GM18951 (cell line): ENCODE measurements at regions not wholly inside any gene's neighbourhood (a gene's known extent, or its start where the extent isn't known, plus 50 kb on each side); places are given as distances from the start of the nearest gene placed in this dataset.

ENCODE experiments used
- POLR2A ChIP-seq: IDR thresholded peaks from 4 replicates; pipeline ENCODE4 v1.6.1; 2011; ENCODE audit warnings: mild to moderate bottlenecking; ENCODE audit not compliant: insufficient read length, insufficient read depth; ENCODE audit errors: extremely low read depth
- in situ Hi-C: fragments of 300-500 bp; cut with MboI; formaldehyde crosslinking; loops from one replicate; pipeline ENCODE4 v1.12.0; 2022; ENCODE audit warnings: low sequenced_read_pairs, mixed read lengths, inconsistent platforms; ENCODE audit not compliant: unreplicated experiment

DNA sequence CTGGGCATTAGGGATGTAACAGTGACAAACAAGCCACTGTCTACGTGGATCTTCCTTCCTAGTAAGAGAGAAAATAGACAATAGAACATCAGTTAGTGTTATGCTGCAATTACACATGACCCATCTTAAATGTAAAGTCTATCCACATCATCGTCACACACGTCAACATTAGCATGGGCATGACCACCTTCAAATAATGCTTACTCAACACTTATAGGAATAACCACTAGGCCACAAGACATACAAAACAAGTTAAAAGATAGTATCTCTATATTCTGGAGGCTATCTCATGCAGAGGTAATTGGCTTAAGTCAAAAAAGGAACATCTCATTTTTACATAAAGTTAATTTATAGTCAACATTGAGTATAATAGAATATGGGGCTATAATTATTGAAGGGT, 156.5 kb downstream of the MOXD1 start:
- in situ Hi-C loops: no loop called here
- TF ChIP-seq POLR2A: no peak

DNA sequence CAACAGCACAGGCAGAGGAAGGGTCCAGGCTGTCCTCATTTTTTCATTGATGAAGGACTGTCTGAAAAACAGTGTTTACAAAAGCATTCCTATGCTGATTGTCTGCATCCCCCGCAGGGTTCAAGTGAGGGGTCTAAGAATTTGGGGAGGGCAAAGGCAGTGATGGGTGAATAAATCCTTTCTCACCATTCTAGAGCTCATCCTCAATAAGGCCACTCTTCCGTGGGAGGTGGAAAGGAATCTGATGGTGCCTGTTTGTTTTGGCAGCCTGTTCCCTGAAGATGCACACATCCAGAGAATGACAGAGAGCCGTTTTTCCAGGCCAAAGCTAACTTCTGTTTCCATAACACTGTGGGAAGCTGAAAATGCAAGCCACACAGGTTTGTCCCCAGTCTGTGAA, 164.5 kb downstream of the MOXD1 start:
- TF ChIP-seq POLR2A: no peak
- in situ Hi-C loops: no loop called here

DNA sequence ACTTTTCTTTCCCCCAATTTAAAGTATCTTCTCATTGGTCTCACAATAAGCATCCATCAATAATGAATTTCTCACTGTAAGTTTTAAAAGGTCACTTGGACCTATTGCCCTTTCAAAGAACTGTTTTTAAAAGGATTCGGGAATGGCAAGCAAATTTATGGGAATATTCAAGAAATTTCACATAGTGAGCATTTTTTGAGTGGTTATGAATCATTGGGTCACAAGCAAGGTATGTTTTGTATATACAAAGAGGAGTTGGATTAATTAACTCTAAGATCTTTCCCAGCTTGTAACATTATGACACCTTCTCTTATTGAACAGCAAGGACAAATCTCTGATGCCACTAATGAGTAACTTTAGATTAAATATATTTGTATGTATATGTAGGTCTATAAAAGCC, 165.0 kb downstream of the MOXD1 start:
- no peak for TF ChIP-seq POLR2A
- in situ Hi-C loops: no loop called here

DNA sequence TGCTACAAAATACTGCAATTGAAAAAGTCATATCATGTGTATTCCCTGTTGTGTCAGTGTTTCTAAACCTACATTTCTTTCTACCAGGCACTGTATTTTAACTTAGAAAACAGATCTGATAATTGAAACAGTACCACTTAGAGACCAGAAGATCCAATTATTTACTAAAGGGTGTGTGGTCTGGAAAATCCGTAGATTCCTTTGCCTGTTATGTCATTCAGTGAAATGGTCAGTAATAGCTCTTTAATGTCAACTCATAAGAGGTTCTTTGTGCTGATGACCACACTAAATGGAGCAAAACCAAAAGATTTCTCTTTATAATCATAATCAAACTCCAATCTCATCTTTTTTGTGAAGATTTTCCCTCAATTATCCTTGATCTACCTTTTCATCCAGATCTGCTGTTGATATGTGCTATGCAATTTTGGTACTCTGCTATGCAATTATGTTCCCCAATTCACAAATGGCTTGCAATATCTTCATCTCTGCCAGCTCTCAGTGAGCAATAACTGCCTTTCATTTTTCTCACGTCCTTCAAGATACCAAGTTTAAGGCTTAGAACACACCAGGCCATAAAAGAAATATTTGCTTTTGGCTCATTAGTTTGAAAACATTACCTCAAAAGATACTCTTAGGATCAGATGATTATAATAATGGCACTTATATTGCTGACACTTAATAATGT, 165.5 kb downstream of the MOXD1 start:
- no peak for TF ChIP-seq POLR2A
- in situ Hi-C loops: no loop called here

DNA sequence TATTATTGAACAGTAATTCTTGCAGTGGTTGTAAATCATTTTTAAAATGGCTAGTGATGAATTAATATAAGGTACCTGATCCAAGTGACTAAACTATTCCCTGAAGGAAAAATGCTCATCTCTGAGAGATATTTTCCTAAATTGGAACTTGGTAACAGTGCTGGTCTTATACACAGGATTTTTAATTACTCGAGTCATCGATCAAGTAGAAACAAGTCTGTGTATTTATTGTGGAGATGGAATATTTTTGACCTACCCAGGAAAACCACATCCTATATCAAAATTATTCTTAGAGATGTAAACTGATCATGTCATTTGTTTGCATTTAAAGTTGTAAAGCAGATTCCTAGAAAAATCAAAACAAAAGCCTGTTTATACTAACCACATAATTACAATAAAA, 166.9 kb downstream of the MOXD1 start:
- in situ Hi-C loops: no loop called here
- TF ChIP-seq POLR2A: no peak

DNA sequence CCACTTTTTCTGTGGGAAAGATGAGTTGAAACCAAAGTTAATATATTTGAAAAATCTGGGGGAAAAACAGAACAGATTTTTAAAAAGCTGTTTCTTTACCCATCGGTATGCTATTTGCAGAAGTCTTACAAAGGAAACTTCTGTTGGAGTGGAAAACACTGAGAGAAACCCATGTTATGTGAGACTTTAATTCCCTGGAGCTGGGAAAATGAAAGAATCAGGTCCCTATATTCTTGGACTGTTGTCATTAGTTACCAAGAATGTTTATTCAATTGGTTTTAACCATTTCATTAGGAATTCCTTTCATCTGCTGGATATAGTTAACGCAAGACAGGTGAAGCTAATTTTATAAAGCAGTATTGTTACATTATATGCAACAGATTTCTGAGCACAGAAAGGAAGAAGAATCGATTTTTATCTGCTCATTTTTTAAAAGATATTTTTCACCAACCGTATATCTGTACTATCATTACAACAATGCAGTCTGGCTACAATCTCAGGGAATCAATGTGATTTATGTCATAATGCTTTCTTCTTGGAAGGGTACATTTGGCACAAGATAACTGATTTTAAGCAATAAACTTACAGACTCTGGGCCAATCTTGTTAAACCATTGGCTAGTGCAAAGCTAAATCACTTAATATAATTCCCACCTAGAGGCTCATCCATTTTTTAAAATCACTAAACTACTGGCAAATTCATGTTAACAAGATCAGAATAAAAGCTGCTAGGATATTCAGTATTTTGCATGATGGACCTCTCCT, 170.0 kb downstream of the MOXD1 start:
- in situ Hi-C loops: no loop called here
- no peak for TF ChIP-seq POLR2A

DNA sequence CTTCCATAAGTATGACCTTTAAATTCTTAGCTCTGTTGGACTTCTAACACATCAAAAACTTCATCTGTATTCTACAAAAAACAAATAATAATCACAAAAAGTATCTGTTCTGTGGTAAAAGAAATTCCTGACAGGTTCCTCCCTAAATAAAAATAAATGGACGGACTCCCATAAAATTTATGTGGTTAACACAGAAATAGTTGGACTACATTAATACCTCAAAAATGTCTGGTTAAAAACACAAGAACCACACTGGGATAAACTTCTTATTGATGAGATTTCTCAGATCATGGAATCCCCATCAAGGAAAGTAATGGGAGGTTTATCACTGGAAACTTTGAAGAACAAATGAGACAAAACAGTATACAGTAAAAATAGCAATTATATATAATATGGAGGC, 172.4 kb downstream of the MOXD1 start:
- TF ChIP-seq POLR2A: no peak
- in situ Hi-C loops: no loop called here

DNA sequence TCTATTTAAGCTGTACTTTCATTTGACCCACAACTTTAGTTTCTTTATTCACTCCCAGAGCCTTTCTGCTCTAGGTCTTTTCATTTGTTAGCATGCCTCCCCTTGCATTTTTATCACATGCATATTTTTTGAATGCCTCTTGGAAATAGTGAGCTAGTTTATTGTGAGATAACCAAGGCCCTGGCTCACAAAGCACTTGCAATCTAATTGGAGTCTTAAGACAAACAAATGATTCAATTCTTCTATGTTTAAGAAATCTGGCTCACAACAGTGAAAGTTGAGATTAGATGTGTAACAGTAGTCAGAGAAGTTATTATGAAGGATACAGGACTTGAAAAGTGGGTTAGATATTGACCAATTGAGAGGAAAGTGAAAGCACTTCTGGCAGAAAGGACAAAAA, 173.4 kb downstream of the MOXD1 start:
- no peak for TF ChIP-seq POLR2A
- in situ Hi-C loops: no loop called here

DNA sequence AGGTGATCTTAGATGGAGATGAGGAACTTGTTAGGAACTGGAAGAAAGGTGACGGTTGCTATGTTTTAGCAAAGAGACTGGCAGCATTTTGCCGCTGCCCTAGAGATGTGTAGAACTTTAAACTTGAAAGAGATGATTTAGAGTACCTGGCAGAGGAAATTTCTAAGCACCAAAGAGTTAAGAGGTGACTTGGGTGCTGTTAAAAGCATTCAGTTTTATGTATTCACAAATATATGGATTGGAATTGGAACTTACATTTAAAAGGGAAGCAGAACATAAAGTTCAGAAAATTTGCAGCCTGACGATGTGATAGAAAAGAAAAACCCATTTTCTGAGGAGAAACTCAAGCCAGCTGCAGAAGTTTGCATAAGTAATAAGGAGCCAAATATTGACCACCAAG, 176.3 kb downstream of the MOXD1 start:
- in situ Hi-C loops: loop anchor here (25.0 kb wide), 1 partner anchor 313 kb away; no protein-coding TSS in a partner anchor
- TF ChIP-seq POLR2A: no peak

DNA sequence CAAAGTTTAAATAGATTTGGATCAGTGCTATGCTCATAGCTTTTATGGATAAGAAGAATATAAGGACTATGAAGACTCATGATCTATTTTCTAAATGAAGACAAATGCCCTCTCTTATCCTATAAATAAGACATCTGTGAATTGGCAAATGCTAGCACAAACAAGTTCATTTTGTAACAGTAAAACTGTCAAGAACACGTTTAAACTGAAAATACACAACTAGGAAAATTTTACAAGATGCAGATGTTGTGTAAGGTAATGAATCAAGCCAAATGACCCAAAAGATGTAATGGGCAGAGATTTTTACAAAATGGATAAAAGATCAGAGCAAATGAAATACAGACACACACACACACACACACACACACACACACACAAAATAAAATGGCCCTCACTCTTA, 180.5 kb downstream of the MOXD1 start:
- in situ Hi-C loops: loop anchor here (25.0 kb wide), 1 partner anchor 308 kb away; no protein-coding TSS in a partner anchor
- no peak for TF ChIP-seq POLR2A

DNA sequence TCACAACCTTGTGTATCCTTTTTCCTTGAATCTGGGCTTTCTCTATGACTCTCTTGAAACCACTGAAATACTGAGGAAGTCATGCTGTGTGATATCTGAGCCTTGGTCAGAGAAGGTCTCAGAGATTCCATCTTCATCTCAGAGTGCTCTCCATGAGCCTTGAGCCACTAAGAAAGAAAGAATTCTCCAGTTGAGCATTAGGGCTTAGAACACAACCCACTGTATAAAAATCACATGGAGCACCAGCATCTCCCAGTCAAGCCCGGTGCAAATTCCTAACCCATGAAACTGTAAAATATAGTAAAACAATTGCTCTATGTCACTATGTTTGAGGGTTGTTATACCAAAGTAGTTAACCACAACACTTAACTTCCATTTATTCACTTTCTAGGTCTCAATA, 181.4 kb downstream of the MOXD1 start:
- in situ Hi-C loops: loop anchor here (25.0 kb wide), 1 partner anchor 308 kb away; no protein-coding TSS in a partner anchor
- TF ChIP-seq POLR2A: no peak

DNA sequence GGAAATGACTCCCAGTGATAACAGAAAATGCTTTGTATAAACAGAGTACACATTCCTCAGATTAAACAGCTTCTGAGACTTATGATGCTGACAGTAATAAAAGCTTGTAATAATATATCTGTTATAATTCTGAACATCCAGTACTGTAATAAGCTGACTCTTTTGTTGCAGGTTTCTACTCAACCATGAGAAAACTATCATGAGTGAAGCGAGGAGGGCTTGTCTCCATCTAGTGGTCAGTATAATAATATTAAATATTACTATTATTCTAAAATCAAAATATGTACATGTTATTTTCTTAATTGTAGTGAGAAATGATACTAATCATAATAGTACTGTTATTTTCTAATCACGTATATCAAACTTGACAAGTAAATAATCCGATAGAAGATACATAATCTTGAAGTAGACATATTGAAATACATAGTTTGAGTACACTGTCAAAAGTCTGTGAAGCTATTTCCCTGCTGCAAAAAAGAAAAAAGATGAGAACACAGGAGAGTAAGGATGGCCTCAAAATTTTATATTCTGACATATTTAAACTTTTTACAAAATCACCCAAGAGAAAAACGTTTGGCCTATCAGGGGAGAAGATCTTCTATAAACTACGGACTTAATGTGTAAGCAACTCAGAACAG, 183.1 kb downstream of the MOXD1 start:
- in situ Hi-C loops: loop anchor here (25.0 kb wide), 1 partner anchor 306 kb away; no protein-coding TSS in a partner anchor
- no peak for TF ChIP-seq POLR2A

DNA sequence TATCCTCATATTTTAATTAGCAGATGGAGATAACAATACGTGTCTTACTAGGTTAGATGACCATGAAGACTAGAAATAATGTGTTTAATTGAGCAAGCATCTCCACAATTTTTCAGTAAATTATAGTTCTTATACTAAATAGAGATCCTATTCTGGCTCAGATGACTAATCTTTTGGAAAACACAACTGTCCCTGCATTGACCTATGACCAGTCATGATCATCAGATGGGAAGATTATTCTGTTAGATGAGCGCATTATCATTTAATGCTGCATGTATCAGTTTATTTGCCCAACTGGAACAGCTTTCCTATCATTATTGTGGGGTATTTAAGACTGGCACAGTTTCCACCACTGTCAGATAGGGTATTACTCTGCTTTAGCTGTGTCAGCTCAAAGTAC, 185.5 kb downstream of the MOXD1 start:
- in situ Hi-C loops: loop anchor here (25.0 kb wide), 1 partner anchor 304 kb away; no protein-coding TSS in a partner anchor
- no peak for TF ChIP-seq POLR2A
